GM12873 (cell line): ENCODE measurements at regions not wholly inside any gene's neighbourhood (a gene's known extent, or its start where the extent isn't known, plus 50 kb on each side); places are given as distances from the start of the nearest gene placed in this dataset.

ENCODE experiments used
- TF ChIP-seq, protein P1 (sequence below): IDR thresholded peaks from 2 replicates; pipeline ENCODE4 v1.5.1; 2012; ENCODE audit warnings: low read depth, mild to moderate bottlenecking, moderate library complexity, low read length, control low read depth; ENCODE audit not compliant: insufficient read depth; ENCODE audit errors: missing control alignments

DNA sequence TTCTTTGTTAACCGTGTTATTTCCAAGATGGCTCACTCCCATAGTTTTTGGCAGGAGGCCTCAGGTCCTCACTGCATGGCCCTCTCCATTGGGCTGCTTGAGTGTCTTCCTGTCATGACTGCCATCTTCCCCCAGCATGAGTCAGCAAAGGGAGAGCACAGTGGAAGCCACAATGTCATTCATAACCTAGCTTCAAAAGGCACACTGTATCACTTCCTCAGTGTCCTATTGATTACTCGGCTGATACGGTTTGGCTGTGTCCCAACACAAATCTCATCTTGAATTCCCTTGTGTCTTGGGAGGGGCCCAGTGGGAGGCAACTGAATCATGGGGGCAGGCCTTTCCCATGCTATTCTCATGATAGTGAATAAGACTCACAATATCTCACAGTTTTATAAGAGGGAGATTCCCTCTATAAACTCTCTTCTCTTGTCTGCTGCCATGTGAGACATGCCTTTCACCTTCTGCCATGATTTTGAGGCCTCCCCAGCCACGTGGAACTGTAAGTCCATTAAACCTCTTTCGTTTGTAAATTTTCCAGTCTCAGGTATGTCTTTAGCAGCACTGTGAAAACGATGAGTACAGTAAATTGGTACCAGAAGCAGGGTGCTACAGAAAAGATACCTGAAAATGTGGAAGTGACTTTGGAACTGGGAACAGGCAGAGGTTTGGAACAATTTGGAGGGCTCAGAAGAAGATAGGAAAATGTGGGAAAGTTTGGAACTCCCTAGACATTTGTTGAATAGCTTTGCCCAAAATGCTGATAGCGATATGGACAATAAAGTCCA is 106.5 kb downstream of the PRLHR start:
- TF ChIP-seq, protein P1, sequence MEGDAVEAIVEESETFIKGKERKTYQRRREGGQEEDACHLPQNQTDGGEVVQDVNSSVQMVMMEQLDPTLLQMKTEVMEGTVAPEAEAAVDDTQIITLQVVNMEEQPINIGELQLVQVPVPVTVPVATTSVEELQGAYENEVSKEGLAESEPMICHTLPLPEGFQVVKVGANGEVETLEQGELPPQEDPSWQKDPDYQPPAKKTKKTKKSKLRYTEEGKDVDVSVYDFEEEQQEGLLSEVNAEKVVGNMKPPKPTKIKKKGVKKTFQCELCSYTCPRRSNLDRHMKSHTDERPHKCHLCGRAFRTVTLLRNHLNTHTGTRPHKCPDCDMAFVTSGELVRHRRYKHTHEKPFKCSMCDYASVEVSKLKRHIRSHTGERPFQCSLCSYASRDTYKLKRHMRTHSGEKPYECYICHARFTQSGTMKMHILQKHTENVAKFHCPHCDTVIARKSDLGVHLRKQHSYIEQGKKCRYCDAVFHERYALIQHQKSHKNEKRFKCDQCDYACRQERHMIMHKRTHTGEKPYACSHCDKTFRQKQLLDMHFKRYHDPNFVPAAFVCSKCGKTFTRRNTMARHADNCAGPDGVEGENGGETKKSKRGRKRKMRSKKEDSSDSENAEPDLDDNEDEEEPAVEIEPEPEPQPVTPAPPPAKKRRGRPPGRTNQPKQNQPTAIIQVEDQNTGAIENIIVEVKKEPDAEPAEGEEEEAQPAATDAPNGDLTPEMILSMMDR: no peak

DNA sequence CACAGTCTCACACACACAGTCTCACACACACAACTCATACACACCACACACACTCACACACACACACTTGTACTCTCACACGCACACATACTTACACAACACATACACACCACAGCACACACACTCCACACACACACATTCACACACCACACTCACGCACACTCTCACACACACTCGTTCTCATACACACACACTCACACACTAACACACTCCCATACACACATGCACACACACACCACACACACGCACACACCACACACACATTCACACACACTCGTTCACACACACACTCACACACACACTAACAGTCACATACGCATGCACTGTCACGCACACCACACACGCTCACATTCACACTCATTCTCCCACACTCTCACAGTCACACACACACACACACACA is 109.8 kb downstream of the PRLHR start:
- TF ChIP-seq, protein P1: no peak

DNA sequence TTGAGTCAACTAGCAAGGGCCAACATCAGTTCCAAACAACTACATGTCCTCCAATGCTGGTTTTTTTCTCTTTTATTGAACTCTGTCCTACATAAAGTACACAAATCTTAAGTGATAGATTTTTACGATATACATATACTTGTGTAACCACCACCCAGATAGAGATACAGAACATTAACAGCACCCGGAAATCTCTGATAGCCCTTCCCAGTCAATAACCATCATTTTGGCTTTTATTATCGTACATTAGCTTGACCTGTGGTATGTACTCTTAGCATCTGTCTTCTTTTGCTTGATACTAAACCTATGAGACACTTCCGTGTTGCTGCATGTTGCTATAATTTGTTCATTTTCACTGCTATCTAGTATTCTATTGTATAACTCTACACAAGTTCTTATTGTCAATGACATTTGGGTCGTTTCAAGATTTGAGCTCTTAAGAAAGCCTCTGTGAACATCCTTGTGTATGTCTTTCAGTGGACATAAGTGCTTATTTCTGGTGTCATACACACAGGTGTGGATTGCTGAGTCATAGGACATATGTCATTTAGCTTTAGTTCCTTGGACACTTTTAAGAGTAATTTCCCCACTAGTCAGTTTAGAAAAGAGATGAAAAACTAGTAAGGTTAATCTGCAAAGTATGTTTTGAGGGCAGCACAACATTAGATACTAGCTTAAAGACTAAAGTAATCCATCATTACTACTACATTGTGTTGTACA is 111.1 kb downstream of the PRLHR start:
- TF ChIP-seq, protein P1: no peak

DNA sequence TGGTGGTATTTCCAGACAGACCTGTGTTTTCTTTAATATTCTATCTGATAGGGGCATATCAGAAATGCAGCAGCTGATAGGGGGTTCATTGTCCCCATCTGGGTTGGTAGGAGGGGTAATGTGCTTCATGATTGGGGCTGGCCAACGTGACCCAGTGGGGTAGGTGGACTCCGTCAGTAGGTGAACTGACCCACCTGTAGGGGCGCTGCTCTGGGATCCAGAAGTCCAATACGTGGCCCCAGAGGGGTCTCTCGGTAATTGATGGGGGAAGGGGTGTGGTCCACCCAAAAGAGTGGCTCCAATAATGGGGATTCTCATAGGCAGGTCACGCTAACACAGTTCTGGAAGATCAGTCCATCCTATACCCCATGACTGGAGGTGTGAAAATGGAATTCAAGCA is 112.0 kb downstream of the PRLHR start:
- TF ChIP-seq, protein P1: peak; percentile 22

DNA sequence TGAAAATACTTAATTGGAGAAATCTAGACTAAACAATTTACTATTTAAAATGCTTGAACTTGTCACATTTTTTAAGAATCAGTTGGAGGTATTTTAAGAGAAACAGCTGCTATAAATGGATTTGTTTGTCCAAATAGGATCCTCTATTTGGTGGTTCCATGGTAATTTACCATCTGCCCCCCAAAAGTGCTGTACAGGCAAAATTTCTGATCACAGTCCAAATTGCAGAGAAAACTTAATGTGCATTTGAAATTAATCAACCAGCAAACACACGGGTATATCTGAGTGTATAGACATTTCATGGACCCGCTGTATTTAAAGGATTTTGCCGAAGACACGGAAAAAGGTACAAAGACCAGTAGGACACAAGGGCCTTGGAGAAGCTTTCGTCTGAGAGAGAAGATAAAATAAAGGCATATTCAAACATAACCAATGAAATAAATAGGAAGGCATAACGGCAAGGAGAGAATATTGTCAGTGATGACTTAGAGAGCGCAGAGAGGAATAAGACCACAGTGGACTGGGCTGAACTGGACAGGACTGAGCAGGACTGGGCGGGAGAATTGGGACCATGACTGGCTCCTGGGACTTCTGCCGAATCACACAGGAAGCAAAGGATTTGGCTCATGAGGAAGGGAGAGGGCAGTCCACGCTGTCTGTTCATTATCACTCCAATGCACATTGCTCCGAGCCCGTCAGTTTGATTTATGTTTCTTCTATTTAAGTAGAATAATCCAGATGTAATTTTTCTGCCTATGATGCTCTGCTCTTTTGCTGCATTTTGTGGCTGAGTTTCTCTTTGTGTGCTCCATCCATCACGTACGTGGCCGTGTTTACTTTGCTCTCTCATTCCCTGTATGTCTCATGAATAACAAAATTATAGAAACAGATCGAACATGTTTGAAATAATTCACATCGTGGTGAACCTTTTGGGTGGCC is 112.8 kb downstream of the PRLHR start:
- TF ChIP-seq, protein P1: no peak

DNA sequence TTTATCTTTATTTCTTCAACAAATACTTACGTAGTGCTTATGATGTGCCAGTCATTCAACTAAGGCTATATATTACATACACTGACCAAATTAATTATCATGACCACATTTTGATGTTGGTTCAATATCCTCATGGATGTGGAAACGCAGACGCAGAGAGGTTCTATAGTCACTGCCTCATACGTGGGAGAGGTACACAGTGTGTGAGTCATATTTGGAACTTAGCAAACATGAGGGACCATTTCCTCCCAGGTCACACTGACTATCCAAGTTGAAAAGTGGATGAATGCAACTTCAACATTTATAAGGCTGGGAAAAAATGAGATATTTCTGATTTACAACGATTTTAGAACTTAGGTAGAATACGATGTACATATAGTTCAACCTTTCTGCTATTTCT is 113.6 kb downstream of the PRLHR start:
- TF ChIP-seq, protein P1: no peak

DNA sequence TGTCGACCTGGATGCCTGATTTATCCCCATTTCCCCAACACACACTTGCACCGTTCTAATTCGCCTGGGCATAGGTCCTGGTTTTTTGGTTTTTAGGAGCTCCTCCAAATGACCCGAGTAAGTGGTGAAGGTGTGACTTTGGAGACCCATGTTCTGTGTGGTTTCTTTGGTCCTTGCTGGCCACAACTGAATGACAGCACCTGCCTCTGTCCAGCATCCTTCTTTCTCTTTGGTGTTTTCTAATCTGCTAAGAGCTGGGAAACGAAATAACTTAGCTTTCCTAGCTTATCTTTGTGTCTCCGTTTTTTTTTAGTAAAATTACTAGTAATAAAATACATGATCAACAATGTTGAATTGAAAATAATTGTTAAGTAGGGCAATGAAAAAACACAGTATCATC is 120.2 kb downstream of the PRLHR start:
- TF ChIP-seq, protein P1: no peak
